Tibial artery (tissue), 4 donors: ENCODE measurements at regions not wholly inside any gene's neighbourhood (a gene's known extent, or its start where the extent isn't known, plus 50 kb on each side); places are given as distances from the start of the nearest gene placed in this dataset.
"Not testable (repeated sequence)": the region's sequence is repeated elsewhere in the genome, so short reads cannot be mapped to it uniquely, and the experiment has no call there.

Experiments
- DNase-seq, 2 donors: peaks; one replicate each; pipeline ENCODE4 v3.0.0-alpha.2; 2019
- H3K27ac ChIP-seq, 2 donors: fragments of 200-600 bp; sonication (generic) in 1 of 2; 1 replicate in 1 of 2; 2 replicates in 1 of 2; pipeline ENCODE4 v1.5.1; 2018 to 2019; ENCODE audit warnings: mild to moderate bottlenecking in 1 of 2
- H3K27me3 ChIP-seq, 2 donors: fragments of 200-600 bp; sonication (generic) in 1 of 2; one replicate each; pipeline versions ENCODE4 v1.5.1 to v1.6.0; 2016 to 2019
- H3K36me3 ChIP-seq, 3 donors: fragments of 200-600 bp; sonication (generic) in 2 of 3; one replicate each; pipeline ENCODE4 v1.5.1; 2016 to 2019; ENCODE audit warnings: mild to moderate bottlenecking in 2 of 3
- H3K4me1 ChIP-seq, 4 donors: fragments of 200-600 bp; sonication (generic) in 2 of 4; 1 replicate in 3 of 4; 2 replicates in 1 of 4; pipeline ENCODE4 v1.5.1; 2016 to 2019
- H3K4me3 ChIP-seq, 2 donors: fragments of 200-600 bp; sonication (generic) in 1 of 2; 1 replicate in 1 of 2; 2 replicates in 1 of 2; pipeline ENCODE4 v1.5.1; 2018 to 2019; ENCODE audit warnings: mild to moderate bottlenecking in 2 of 2
- H3K9me3 ChIP-seq, 3 donors: fragments of 200-600 bp; sonication (generic) in 1 of 3; one replicate each; pipeline ENCODE4 v1.5.1; 2016 to 2019
- intact Hi-C: fragments of 100-400 bp; cut with DNase I; formaldehyde crosslinking; loops from one replicate; pipeline ENCODE4 v1.15.0; 2023; ENCODE audit warnings: low total_unique reads
- TF ChIP-seq, protein P1 (sequence below), 2 experiments: fragments of 200-600 bp in 1 of 2; fragments of 450-650 bp in 1 of 2; IDR thresholded peaks; one replicate each; pipeline ENCODE4 v1.5.1; 2017 to 2019; ENCODE audit warnings: antibody characterized with exemption in 2 of 2, mild to moderate bottlenecking in 1 of 2, moderate library complexity in 1 of 2

DNA sequence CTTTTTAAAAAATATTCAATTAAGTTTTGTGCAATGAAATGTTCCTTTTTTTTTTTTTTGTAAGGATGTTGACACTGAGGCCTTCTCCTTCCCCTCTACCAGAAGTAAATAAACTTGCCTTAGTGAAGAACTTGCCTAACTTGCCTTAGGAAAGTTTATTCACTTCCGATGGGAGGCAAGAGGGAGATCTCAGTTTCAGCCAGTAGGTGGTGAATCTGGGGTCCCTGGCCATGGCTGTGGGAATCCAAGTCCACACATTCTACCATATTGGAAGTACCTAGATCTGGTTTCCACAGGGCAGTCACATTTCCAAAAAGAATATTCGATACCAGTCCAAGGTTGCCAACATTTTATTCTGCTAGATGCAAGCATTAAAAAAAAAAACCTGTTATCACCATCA, 270.9 kb downstream of the CCSER2 start:
- intact Hi-C loops, result no loop called here
- TF ChIP-seq, protein P1, sequence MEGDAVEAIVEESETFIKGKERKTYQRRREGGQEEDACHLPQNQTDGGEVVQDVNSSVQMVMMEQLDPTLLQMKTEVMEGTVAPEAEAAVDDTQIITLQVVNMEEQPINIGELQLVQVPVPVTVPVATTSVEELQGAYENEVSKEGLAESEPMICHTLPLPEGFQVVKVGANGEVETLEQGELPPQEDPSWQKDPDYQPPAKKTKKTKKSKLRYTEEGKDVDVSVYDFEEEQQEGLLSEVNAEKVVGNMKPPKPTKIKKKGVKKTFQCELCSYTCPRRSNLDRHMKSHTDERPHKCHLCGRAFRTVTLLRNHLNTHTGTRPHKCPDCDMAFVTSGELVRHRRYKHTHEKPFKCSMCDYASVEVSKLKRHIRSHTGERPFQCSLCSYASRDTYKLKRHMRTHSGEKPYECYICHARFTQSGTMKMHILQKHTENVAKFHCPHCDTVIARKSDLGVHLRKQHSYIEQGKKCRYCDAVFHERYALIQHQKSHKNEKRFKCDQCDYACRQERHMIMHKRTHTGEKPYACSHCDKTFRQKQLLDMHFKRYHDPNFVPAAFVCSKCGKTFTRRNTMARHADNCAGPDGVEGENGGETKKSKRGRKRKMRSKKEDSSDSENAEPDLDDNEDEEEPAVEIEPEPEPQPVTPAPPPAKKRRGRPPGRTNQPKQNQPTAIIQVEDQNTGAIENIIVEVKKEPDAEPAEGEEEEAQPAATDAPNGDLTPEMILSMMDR (IDR thresholded peaks at IDR 0.05), result no peak

DNA sequence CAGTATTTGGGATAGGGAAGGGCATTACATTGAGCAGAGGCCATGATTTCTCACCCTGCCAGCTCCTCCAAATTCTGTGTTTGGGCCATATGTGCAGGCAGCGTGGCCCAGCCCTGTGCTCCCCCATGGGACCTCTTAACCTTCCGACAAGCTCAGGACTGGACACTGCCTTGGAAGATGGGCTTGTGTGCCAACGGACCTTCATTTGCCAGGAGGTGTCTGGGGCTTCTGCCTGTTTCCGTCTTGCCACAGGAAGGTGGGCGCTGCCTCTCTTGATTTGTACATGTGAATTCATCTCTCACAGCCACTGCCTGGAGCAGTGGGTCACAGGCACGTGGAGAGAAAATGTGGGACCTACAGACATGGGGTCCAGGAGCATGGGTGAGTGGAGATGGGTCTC, 272.6 kb downstream of the CCSER2 start:
- H3K27ac ChIP-seq, result no peak overlapping the region
- no peaks in the 10 kb centered on the region for H3K36me3 ChIP-seq
- H3K4me1 ChIP-seq, result no peaks in the 10 kb centered on the region
- intact Hi-C loops, result no loop called here
- peak in 1 of 2 donors; percentile 16 for DNase-seq
- H3K9me3 ChIP-seq, result no peaks in the 10 kb centered on the region
- H3K27me3 ChIP-seq, result no peaks in the 10 kb centered on the region
- TF ChIP-seq, protein P1 (IDR thresholded peaks at IDR 0.05), result no peak
- H3K4me3 ChIP-seq, result no peak overlapping the region

More for the DNA sequence above, 270.9 kb downstream of the CCSER2 start:
- H3K4me1 ChIP-seq, result no peaks in the 10 kb centered on the region
- no peaks in the 10 kb centered on the region for H3K9me3 ChIP-seq
- H3K27me3 ChIP-seq, result no peaks in the 10 kb centered on the region
- no peaks in the 10 kb centered on the region for H3K36me3 ChIP-seq
- DNase-seq, result no peak
- no peak overlapping the region for H3K27ac ChIP-seq
- no peak overlapping the region for H3K4me3 ChIP-seq

DNA sequence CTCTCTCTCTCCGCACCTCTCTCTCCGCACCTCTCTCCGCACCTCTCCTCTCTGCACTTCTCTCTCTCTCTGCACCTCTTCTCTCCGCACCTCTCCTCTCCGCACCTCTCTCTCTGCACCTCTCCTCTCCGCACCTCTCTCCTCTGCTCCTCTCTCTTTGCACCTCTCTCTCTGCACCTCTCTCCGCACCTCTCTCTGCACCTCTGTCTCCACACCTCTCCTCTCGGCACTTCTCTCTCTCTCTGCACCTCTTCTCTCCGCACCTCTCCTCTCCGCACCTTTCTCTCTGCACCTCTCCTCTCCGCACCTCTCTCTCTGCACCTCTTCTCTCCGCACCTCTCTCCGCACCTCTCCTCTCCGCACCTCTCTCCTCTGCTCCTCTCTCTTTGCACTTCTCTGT, 274.2 kb downstream of the CCSER2 start:
- H3K27ac ChIP-seq, H3K36me3 ChIP-seq, H3K4me3 ChIP-seq, H3K27me3 ChIP-seq, H3K4me1 ChIP-seq, intact Hi-C loops, DNase-seq, H3K9me3 ChIP-seq: not testable (repeated sequence)

DNA sequence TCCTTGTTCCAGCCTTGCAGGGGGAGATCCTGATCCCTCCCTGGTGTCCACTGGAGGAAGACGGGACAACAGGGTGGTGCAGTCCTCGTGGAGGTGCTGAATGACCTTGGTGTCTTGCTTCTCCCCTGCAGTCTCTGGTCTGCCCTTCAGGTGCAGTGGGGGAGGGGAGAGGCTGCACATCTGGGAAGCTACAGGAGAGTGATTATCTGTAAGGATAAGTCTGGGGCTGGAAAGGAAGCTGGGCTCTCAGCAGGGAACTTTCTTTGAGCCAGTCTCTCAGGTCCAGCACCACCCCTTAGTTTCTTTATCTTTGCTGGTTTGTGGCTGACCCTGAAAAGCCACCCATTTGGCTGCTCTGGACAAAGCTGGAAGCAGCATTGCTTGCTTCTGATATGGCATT, 275.6 kb downstream of the CCSER2 start:
- Histone ChIP-seq H3K4me3 (no peak overlapping the region), H3K4me1 (no peaks in the 10 kb centered on the region), H3K27me3 (no peaks in the 10 kb centered on the region), H3K36me3 (no peaks in the 10 kb centered on the region), H3K9me3 (no peaks in the 10 kb centered on the region), H3K27ac (no peak overlapping the region)
- peak in 1 of 2 donors; percentile 45 for DNase-seq
- intact Hi-C loops, result no loop called here
- TF ChIP-seq, protein P1 (IDR thresholded peaks at IDR 0.05), result no peak

DNA sequence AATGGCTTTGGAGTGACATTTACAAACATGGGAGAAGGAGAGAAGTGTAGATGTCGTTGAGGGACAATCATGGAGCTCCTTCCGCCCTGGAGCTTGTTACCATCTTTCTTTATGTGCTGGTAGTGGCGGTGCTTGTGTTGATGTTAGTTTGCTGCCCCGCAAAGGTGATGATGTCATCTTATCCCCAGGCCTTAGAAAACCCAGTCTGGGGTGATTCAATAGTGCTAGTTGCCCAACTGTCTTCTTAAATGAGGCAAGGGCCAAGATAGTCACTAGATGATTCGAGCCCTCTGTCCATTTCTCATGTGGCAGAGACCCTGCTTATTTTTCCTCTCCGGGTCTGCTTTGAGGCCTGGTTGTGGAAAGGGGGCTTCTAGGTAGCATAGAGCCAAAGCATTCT, 277.4 kb downstream of the CCSER2 start:
- Histone ChIP-seq H3K27ac (no peak overlapping the region), H3K9me3 (no peaks in the 10 kb centered on the region), H3K4me1 (no peaks in the 10 kb centered on the region), H3K27me3 (no peaks in the 10 kb centered on the region), H3K4me3 (no peak overlapping the region), H3K36me3 (no peaks in the 10 kb centered on the region)
- DNase-seq, result peak in 1 of 2 donors; percentile 7
- TF ChIP-seq, protein P1 (IDR thresholded peaks at IDR 0.05), result no peak
- intact Hi-C loops, result no loop called here

DNA sequence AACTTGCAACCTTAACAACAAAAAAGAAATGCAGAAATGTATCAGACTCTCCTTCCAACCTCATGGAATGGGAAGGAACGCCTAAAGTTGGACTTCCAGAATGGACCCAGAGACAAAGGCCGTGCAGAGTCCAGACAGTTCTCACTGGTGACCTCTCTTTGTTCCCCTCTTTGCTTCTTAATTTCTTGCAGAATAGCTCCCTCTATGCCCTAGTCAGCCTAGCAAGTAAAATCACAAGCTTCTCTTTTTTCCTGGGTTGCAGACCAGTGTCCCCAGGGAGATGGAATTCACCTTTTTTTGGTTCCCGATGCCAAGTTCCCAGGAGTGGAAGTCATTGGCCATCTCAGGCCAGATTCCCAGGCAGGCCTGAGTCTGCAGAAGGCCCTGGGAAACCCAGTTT, 278.0 kb downstream of the CCSER2 start:
- H3K27me3 ChIP-seq, result no peaks in the 10 kb centered on the region
- no peaks in the 10 kb centered on the region for H3K4me1 ChIP-seq
- H3K27ac ChIP-seq, result no peak overlapping the region
- no peak overlapping the region for H3K4me3 ChIP-seq
- intact Hi-C loops, result no loop called here
- no peaks in the 10 kb centered on the region for H3K9me3 ChIP-seq
- peak in 1 of 2 donors; percentile 9 for DNase-seq
- no peaks in the 10 kb centered on the region for H3K36me3 ChIP-seq
- TF ChIP-seq, protein P1 (IDR thresholded peaks at IDR 0.05), result no peak
